ENCODE measurements at regions not wholly inside any gene's neighbourhood (a gene's known extent, or its start where the extent isn't known, plus 50 kb on each side); places are given as distances from the start of the nearest gene placed in this dataset.
"Not testable (repeated sequence)": the region's sequence is repeated elsewhere in the genome, so short reads cannot be mapped to it uniquely, and the experiment has no call there.

- DNase-seq (no peak), ATAC-seq (no peak)
- intact Hi-C loops (cut with DNase I), result no loop called here
These were observed 220.8 kb downstream of the RPLP1 start for GRCh38 chr15:69673291-69673881.

- intact Hi-C loops (cut with DNase I), result no loop called here
- ATAC-seq, result no peak
- no peak for DNase-seq
These were observed 223.1 kb downstream of the RPLP1 start for GRCh38 chr15:69675731-69676130.

GRCh38 chr15:69677403-69677802 is 224.8 kb downstream of the RPLP1 start:
- intact Hi-C loops (cut with DNase I), result no loop called here
- ATAC-seq (no peak), DNase-seq (no peak)

DNA sequence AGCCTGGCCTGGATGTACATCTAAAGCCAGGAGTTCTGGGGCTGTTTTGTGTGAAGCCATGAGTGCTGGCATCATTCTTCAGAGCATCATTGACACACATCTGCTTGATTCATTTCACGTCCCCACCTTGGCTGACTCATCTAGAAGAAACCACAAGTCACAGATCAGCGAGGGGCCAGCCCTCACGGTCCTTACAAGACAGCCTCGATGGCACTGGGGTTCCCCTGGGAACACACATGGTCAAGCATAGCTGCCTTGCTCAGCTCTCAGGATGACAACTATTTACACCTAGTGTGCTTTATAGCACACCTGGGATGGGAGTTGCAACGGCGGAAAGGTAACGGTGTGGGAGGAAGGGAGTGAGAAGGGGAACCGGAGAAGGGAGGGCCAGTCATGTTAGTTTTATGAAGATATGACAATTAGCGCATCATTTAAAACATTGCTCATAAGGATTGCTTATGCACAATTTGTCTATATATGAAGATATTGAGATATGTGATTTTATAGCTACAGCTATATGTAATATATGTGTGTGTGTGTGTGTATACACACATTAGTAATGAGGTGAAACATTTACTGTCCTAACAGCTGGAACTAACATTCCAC is 227.1 kb downstream of the RPLP1 start:
- no peak for DNase-seq
- ATAC-seq, result no peak
- intact Hi-C loops (cut with DNase I), result no loop called here

DNA sequence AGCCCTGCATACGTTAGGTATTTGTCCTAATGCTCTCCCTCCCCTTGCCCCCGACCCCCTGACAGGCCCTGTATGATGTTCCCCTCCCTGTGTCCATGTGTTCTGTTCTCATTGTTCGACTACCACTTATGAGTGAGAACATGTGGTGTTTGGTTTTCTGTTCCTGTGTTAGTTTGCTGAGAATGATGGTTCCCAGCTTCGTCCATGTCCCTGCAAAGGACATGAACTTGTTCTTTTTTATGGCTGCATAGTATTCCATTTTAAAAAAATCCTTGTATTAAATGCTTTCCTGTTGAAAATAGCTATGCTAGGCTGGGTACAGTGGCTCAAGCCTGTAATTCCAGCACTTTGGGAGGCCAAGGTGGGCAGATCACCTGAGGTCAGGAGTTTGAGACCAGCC is 232.2 kb downstream of the RPLP1 start:
- ATAC-seq; intact Hi-C loops (cut with DNase I); DNase-seq: not testable (repeated sequence)

- intact Hi-C loops (cut with DNase I), result no loop called here
- DNase-seq (no peak), ATAC-seq (no peak)
These were observed 233.2 kb downstream of the RPLP1 start for GRCh38 chr15:69685512-69686452.

- DNase-seq (no peak), ATAC-seq (no peak)
- intact Hi-C loops (cut with DNase I), result no loop called here
These were observed 234.0 kb downstream of the RPLP1 start for GRCh38 chr15:69686626-69687025.

- no peak for ATAC-seq
- intact Hi-C loops (cut with DNase I), result no loop called here
- DNase-seq, result no peak
These were observed 236.5 kb downstream of the RPLP1 start for GRCh38 chr15:69689133-69689532.

- intact Hi-C loops (cut with DNase I), result no loop called here
- ATAC-seq, result no peak
- no peak for DNase-seq
These were observed 238.8 kb downstream of the RPLP1 start for GRCh38 chr15:69691307-69692015.

- no peak for DNase-seq
- intact Hi-C loops (cut with DNase I), result no loop called here
- no peak for ATAC-seq
These were observed 239.7 kb downstream of the RPLP1 start for GRCh38 chr15:69692342-69692741.

DNA sequence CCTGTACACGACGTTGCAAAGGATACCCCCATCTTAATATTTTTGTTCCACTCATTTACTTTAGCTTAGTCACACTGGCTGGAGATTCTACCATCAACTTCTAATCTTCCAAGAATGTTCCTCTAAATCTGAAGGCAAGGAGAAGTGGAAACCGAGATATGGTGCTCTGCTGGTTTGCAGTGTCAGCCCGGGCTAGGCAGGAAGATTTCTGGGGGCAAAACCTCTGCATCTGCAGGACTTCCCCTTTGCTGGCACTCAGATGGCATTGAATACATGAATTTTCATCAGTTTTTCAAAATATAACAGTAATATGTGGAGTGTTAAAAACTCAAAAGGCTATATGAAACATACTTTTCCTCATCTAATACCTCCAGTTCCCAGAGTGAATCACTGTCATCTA is 240.4 kb downstream of the RPLP1 start:
- intact Hi-C loops (cut with DNase I), result no loop called here
- no peak for ATAC-seq

DNA sequence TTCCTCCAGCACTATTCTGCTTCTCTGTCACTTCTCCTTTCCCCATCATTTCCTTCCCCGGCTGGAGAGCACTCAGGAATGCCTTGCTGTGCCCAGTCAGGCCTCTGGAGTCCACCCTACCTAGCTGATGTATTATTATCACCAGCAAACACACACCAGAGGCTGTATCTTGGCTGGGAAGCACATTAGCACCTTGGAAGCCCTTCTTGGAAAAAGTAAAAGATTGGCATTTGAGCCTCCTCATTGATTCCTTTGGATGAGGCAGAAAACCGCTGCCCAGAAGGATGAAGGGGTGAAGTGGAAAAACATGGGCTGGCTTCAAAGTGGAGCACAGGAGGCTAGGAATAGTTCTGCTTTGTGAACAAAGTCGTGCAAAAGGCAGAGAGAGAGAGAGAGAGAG is 244.3 kb downstream of the RPLP1 start:
- ATAC-seq (no peak), DNase-seq (no peak)
- intact Hi-C loops (cut with DNase I), result no loop called here

More for the DNA sequence above, 240.4 kb downstream of the RPLP1 start:
- no peak for DNase-seq

GRCh38 chr15:69697916-69698315 is 245.3 kb downstream of the RPLP1 start:
- intact Hi-C loops (cut with DNase I), result no loop called here
- ATAC-seq, result peak in 1 of 2 donors; percentile 46
- no peak for DNase-seq

GRCh38 chr15:69699096-69699495 is 246.5 kb downstream of the RPLP1 start:
- DNase-seq (no peak), ATAC-seq (no peak)
- intact Hi-C loops (cut with DNase I), result no loop called here

GRCh38 chr15:69700380-69700779 is 247.8 kb downstream of the RPLP1 start:
- DNase-seq, result no peak
- ATAC-seq, result no peak
- intact Hi-C loops (cut with DNase I), result no loop called here

DNA sequence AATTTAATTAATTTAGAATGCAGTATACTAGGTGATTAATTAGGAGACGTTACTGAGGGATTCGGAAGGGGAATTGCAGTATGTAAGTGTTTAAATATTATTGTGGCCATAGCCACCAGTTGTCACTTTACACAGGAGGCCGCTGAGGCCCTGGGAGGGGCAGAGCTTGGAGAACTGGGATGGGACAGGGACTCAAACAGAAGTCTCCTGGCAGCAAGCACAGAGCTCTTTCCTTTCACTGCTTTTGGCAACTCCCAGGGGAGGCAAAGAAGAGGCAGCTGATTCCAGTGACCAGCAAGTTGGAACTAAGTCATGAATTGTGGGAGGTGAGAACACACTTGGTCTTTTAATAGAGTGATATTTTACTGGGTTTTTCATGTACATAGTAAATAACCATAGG is 248.6 kb downstream of the RPLP1 start:
- DNase-seq (no peak), ATAC-seq (peak; percentile 28 to 41)
- intact Hi-C loops (cut with DNase I), result no loop called here

GRCh38 chr15:69703532-69704187 is 251.0 kb downstream of the RPLP1 start:
- no peak for DNase-seq
- intact Hi-C loops (cut with DNase I), result no loop called here
- ATAC-seq, result no peak

DNA sequence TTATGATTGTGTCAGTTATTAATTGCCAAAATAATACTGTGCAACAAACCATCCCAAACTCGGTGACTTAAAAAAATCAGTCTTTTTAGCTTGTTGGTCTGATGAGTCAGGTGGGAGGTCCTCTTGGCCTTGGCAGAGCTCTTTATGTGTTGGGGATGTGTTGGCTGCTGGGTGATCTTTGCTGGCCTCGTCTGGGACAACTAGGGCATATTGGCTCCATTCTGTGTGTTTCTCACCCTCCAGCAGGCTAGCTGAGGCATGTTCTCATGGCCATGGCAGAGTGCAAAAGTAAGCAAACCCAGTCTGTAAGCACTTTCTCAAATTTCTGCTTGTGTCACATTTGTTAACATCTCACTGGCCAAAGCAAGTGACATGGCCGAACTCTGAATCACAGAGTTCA is 251.6 kb downstream of the RPLP1 start:
- ATAC-seq (no peak), DNase-seq (no peak)
- intact Hi-C loops (cut with DNase I), result no loop called here

DNA sequence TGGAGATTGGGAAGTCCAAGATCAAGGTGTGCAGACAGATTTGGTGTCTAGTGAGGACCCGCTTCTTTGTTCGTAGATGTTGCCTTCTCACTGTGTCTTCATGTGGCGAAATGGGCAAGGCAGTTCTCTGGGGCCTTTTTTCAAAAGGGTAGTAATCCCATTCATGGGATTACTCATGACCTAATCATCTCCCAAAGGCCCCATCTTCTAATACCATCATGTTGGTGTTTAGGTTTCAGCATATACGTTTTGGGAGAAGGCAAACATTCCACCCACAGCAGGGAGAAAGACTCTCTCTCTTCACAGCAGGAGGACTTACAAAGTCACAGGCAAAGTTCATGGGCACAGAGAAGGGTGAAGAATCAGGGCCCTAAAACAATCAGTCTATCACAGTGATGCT is 252.1 kb downstream of the RPLP1 start:
- intact Hi-C loops (cut with DNase I), result no loop called here
- ATAC-seq, result no peak
- DNase-seq, result no peak
